NCI-H460 (cell line): ENCODE measurements at regions not wholly inside any gene's neighbourhood (a gene's known extent, or its start where the extent isn't known, plus 50 kb on each side); places are given as distances from the start of the nearest gene placed in this dataset.

Source experiments
- DNase-seq: peaks from one replicate; pipeline ENCODE4 v3.0.0-alpha.2; 2016; ENCODE audit warnings: low read depth; ENCODE audit errors: extremely low read depth

DNA sequence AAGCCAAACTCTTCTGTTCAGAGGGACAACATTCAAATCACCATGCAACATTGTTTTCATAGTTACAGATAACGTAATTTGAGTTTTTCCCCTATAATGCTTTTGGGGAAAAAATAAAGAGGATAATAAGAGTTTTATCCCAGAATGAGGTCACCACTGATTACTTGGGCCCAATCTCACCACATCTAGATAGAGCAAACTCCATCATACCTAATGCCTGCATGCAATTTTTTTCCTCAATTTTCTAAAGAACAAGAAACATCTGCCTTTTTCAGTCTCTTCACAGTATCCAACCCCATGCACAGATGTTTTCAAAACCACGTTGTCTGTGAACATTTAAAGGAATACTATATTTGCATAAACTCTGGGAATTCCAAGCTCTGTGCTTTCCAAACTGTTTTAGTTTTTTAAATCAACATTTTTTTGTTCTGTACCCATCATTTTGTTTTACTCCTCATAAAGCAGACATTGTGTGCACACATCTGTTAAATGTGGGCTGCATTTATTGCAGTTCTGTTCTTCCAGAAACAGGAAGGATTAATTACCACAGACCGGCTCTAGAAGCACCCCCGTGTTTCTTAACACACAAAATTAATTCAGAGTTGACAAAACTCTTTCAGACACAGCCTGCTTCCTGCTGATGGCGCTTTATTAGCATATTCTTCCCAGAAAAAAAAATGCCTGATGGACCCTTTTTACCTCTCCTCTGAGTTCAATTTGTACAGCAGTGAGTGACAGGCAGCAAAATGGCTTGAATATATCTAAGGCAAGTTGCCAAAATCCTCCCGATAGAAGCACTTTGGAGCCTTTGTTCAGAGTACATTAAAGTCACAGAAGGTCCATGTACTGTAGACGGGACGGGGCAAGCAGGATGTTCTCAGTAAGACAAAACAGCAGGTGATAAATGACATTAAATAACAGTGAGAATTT is 1171.9 kb downstream of the EFNB2 start:
- DNase-seq: no peak

DNA sequence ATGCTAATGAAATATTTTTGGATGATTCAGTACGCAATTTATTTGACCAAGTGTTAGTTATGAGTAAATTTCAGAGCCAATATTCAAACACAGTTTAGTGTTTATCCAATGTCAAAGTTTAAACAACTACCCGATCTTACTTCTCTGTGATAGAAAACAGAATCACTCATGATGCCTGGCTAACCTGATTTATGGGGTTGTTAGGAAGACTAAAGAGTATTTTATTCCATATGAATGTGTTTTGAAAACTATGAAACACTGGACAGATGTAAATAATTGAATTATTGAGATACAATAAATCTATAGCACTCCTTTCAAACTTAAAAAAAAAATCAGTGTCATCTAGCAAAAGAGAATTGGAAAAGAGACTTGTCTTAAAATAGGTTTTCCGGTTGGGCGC is 1181.8 kb downstream of the EFNB2 start:
- DNase-seq: no peak

DNA sequence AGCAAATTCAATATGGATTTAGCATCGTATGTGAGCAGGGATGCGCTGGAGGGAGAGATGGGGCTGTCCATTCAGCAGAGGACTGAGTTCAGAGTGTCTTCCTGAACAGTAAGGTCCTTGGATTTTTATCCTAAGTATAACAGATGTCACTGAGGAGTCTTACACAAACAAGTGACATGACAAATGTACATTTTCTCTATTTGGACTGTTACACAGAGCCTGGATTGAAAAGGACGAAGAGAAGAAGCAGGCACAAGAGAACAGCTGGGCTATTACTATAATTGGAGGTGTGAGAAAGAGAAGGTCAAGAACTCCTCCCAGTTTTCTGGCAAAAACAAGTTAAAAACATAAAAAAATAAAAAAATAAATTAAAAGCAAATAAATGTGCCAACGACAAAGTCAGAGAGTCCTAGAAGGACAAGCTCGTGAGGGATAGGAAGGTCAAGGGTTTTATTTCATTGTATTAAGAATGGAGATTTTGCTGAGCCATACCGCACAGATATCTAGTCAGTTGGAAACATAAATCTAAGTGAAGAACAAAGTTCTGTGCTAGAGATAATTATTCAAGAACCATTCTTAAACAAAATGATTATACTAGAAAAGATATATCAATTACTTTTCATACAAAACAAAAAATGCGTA is 1186.3 kb downstream of the EFNB2 start:
- DNase-seq: no peak

DNA sequence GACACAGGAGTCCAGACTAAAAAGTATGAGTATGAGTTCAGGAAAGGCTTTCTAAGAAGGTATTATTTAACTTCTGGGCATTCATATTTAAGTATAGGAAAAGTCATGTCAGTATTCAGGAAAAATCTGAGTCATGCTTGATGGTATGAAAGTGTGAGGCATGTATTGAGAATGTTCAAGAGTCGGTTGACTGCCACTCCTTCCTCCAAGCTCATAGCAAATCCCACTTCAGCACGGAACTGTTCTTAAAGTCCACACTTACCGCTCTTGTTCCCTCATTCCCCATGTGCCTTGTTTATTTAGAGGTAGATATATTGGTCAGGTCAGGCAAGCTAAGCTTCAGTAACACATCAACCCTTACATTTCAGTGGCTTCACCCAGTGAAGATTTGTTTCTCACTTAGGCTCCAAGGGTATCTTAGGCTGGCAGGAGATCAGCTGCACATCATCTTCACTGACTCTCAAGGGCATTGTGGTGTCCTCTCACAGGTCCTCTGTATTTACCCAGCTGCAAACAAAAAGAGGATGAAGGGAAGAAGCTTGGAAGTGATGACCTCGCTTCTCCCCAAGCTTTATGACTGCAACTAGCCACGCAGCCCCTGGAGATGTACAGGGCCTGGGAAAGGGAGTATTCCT is 1189.2 kb downstream of the EFNB2 start:
- DNase-seq: no peak

DNA sequence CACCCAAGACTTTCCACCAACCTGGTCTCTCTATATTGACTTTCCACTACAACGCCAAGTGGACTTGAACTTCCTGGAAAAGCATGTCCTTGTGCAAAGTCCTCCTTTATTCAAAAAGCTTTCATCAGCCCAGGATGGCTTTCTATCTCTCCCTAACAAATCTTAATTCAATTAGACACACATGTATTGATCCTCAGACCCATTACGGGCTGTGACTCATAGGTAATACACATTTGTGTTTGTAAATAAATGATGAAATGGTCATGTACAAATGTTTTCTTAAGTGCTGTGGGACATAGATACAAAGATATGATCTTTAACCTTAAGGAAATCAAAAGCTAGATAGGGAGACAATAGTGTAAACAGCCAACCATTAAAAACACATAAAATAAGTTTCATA is 1189.7 kb downstream of the EFNB2 start:
- DNase-seq: no peak

DNA sequence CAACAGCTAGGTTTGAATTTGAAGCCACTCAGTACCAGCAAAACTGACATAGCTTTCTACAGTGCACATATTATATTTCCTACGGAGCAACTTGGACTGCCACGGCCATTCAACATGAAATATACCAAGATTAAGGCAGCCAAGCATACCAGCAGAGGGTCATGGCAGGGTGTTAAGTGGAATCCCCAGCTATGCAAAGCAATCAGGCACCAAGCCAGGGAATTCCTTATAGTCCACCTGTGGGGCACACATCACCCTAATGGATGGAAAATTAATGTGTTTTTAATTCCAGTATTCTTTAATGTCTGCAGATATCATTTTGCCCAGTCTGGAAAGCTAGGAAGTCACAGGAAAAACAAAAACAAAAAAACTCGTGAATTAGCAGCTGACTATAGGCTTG is 1190.3 kb downstream of the EFNB2 start:
- no peak for DNase-seq

DNA sequence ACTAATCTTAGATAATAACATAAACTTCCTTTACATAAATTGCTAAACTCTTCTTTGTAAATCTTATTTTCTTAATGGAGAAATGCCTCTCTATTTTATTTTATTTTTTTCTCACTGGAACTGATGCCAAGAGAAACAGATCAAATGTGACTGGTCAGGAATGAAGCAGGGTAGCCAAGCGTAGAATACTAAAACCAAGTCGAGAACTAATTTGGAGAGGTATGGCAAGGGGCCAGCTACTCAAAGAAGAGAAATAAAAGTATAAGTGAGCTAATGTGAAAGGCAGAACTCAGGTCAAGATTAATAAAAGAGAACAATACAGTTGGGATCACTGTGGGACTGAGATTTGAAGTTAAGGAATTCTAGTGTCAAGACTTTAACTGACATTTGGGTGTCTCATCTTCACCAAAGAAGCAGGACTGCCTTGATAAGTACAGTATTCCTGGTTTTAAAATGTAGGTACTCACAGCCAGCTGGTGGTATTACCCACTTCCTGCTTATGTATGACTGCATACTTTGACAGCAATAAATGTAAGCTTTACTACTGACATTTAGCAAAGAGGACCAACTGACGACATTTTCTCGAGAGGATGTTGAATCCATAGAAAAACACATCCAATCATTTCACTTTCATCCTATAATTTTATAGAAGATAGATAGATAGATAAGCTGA is 1192.2 kb downstream of the EFNB2 start:
- no peak for DNase-seq

DNA sequence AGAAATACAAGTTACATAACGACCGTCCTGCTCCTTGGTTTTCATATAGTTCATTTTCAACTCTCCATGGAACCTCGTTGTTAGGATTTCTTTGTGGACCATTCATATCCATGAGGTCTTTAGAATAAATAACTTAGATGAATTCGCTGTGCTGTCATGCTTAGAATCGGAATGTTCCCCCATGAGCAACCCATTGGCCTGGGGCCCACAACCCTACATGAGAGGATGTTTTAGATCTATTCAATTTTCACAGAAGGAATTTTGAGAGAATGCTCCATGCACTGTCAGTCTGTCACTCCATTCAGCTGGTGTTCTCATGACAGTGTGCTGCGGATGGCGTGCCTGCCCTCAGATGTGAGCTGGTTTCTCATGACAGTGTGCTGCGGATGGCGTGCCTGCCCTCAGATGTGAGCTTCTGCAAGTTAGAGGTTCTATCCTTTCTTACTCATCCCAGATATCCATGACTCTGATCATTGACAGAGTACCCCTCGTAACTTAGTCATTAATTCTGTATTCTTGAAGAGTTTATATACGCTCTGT is 1193.1 kb downstream of the EFNB2 start:
- DNase-seq: no peak

DNA sequence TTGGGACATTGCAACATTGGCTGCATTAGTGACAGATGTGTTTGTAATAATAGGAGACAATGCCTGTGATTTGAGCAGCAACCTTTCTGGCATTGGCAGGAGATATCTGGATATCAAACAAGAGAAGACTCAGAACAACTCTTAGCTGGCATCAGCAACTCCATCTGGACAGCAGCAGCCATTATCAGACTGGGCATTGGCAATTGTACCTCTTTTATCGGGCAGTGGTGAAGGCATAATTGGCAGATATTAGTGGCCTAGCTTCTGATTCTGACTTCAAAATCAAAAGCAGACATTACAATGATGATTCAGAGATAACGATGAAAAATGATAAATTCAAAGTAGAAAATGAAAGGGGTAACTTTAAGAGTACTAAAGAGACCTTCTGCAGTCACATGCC is 1193.7 kb downstream of the EFNB2 start:
- DNase-seq: no peak

DNA sequence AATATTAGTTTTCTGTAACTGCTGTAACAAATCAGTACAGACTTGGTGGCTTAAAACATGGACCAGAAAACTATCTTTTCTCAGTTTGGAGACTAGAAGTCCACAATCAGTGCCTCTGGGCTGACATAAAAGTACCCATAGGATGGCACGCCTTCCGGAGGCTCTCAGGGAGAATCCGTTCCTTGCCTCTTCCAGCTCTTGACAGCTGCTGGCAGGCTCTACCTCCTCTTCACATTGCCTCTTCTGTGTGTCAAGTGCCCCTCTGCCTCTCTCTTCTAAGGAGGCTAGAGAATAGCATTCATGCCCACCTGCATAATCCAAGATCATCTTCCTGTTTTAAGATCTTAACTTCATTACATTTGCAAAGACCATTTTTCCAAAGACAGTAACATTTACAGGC is 1194.2 kb downstream of the EFNB2 start:
- no peak for DNase-seq

DNA sequence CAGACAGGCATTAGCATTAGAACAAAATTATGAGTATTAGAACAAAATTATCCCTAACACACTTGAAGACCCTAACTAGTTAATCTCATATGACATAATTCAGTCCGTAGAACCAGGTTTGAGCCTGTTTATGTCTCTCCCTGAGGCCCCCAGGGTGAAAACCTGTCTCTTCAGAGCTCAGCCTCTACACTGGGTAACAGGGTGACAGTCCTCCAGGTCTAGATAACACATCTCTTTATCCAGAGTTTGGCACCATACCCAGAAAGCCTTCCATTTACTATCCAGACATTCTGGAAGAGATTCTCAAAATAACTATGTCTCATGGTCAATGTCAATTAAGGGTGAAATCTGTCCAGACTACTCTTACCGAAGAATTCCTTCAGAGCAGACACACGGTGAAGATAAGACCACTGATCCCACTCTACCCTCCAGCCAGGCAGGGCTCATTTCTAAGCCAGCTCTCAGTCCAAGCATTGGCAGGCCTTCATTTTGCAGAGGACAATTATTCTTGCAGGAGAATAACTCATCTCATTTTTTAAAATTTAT is 1195.3 kb downstream of the EFNB2 start:
- DNase-seq: no peak

DNA sequence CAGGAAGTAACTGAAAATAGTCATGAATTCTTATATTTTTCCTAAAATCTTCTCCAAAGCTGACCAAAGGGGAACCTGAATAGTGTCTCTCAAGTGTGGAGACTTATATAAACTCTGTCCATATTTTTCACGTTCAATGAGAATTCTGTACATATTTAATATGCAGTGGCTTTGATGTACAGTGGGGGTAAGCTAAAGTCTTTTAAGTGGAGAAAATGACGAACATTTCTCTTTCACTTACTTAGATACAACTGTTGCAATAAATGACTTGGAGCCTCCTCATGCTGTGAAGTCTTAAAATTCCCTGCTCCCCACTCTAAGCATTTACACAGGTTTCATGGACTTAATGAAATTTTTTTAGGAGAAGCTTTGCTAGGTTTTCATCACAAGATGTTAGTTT is 1196.7 kb downstream of the EFNB2 start:
- DNase-seq: no peak

DNA sequence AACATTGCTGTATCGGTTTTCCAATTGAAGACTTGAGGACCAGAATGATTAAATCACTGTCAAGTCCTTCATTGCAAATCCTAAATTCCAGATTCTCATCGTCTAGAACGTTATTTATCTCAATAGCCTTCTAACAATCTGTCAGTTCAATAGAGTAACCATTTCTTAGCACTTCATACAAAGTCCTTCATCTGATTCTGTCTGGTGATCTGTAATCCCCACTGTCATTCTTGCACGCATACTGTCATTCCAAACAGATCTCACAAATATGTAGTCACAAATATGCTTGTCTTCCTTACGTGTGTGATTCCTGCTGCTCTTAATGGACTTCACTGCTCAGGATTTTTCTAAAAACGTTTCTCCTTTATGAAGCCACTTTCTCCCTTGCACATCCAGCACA is 1197.5 kb downstream of the EFNB2 start:
- DNase-seq: no peak

DNA sequence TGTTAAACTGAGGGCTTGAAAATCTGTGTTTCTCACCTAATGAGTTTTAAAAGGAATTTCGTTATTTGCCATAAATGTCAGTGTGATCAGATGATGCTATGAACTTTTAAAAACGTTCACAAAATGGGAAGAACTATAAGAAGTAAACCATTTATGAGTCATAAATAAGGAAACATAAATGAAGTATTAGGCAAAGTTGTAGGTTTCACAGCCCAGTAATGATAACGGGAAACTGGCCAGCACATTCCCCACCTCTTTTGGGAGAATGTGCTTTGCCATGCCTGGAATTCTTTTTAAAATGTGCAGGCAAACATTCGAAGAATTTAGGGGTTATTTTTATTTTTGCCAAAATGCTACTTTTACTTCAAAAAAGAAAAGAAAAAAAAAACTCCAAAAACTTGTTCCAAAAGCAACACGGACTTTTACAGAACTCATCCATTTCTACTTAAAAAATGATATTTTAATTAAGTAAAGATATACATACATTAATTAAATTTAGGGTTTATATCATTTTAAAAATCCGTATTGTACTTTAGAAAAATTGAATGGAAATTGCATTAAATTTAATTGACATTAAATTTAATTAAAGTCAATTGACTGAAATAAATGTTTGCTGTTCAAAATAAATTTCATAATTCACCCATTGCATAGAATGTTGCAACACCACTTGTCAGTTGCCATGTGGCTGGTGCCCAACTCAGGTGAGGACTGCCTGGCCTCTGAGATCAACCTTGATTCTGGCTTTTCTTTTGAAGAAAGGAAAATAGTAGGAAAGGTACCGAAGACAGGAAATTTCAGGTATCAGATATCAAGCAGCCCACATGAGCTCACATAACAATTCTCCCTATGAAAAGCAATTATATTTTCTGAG is 1198.5 kb downstream of the EFNB2 start:
- DNase-seq: no peak

DNA sequence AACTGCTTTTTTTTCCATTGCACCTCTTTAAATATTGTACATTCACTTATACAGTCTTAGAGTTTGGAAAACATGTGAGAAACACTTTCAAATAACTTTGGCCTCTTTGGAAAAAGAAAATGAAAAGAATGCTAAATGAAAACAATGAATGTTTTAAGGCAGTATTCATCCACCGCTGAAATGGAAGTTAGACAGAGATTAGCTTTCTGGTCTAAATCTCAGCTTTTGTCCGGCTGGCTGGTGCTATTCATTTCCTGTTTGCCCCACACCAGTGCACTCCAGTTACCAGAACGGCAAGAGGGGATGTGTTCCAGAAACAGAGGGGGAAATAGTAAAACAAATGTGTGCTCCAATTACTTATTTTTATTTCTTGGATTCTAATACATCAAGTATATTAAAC is 1201.3 kb downstream of the EFNB2 start:
- no peak for DNase-seq

DNA sequence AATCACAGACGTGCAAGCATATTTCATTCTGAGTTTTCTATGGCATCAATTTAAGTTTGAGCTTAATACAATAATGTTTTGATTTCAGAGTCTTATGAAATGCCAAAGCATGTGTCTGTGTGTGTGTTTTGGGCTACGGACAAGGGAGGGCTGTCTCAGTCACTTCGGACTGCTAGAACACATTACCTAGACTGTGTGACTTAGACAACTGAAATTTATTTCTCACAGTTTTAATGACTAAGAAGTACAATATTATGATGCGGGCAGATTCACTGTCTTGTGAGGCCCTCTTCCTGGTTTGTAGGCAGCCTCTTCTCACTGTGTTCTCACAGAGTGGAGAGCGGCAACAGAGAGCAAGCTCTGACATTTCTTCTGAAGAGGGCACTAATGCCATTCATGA is 1202.0 kb downstream of the EFNB2 start:
- no peak for DNase-seq

DNA sequence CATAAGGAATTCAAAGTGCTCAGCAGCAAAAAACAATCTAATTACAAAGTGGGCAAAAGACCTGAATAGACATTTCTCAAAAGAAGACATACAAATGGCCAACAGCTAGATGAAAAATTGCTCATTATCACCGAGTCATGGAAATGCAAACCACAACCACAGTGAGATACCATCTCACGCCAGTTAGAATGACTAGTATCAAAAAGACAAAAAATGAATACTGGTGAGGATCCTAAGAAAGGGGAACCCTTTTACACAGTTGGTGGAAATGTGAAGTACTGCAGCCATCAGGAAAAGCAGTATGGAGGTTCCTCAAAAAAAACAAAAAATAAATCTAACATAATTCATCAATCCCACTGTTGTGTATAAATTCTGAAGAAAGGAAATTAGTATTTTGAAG is 1206.1 kb downstream of the EFNB2 start:
- no peak for DNase-seq

DNA sequence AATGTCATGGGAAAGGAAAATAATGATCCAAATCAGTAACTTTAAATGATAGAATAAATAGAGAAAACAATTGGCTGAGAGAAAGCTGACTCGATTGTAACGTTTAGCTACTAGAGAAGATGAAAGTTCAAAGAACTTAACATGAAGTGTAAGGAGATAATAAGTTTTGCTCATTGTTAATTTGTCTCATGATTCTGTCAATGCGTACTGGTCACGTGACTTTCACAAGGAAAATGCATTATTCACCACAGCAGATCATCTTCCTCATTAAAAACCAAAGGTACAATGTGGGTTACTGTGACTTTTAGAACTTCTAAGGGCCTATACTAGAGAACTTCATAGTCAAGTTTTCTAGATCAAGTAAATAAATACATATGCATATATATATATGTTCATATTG is 1207.2 kb downstream of the EFNB2 start:
- no peak for DNase-seq

DNA sequence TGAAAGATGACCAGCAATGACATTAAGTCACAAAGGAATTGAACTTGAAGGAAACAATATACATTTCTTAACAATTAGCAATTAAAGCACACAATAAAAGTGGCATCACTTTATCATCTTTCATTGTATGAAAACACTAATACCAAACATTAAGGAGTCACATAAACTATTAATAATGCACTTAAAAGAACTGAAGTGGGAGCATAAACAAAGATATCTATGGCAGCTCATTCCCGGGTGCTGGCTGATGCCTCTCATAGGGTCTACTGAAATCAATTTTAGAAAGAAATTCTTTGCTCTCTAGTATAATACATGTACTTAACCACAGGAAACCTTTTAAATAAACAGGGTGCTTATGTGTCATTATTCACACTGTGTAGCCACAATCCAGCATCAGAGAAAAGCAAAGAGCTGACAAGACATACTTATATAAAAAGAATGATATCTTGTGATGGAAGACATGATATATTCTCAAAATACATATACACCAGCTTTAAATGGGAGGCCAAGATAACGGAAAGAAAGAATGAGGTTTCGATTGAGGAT is 1207.8 kb downstream of the EFNB2 start:
- no peak for DNase-seq
